Activated T-cell treated with anti-CD3 and anti-CD28 coated beads, Interleukin-2, amount 50 U/mL, for 72 hours (primary cell): ENCODE measurements at regions not wholly inside any gene's neighbourhood (a gene's known extent, or its start where the extent isn't known, plus 50 kb on each side); places are given as distances from the start of the nearest gene placed in this dataset.
"Not testable (repeated sequence)": the region's sequence is repeated elsewhere in the genome, so short reads cannot be mapped to it uniquely, and the experiment has no call there.

ENCODE experiments used
- ATAC-seq, 2 donors: fragments of 150-1000 bp; cut with Tn5 transposase; replicated peaks in 1 of 2; 2 replicates each; pipeline ENCODE4 v1.10.0; 2021; ENCODE audit warnings: moderate library complexity in 2 of 2, mild to moderate bottlenecking in 1 of 2
- DNase-seq, 2 donors: peaks; one replicate each; pipeline ENCODE4 v3.0.0; 2021 to 2022; ENCODE audit warnings: mixed read lengths in 1 of 2
- H3K27ac Mint-ChIP-seq: one replicate; pipeline ENCODE4 v1.8.0; 2022; ENCODE audit warnings: mild to moderate bottlenecking, moderate library complexity, mixed read lengths
- H3K27me3 Mint-ChIP-seq: one replicate; pipeline ENCODE4 v1.8.0; 2022; ENCODE audit warnings: low read depth, mixed read lengths
- H3K36me3 Mint-ChIP-seq, 2 donors: one replicate each; pipeline ENCODE4 v1.8.0; 2022; ENCODE audit warnings: mixed read lengths in 2 of 2, mild to moderate bottlenecking in 1 of 2; ENCODE audit not compliant: insufficient read depth in 2 of 2
- H3K4me1 Mint-ChIP-seq: one replicate; pipeline ENCODE4 v1.8.0; 2022; ENCODE audit warnings: low read depth, mixed read lengths
- H3K4me3 Mint-ChIP-seq, 2 donors: one replicate each; pipeline ENCODE4 v1.8.0; 2022; ENCODE audit warnings: mild to moderate bottlenecking in 2 of 2, mixed read lengths in 2 of 2, moderate library complexity in 2 of 2
- H3K9me3 Mint-ChIP-seq, 2 donors: one replicate each; pipeline ENCODE4 v1.8.0; 2022; ENCODE audit warnings: mixed read lengths in 2 of 2

DNA sequence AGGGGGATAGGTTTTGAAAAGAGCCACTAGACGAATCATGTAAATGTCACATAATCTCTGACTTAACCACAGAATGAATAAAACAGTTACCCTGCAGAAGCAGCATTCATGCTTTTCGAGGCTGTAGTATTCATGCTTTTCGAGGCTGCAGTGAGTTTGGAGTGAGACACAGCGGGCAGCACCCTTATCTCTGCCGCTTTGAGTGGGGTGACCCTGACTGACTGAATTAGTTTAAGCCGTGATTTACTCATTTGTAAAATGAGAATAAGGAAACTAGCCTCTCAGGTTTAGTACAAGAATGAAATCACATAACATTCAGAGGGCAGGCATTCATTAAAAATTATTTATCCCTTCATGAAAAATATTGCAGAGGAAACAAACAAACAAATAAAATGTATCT lies 92.8 kb upstream of the KMT2C start:
- H3K9me3 Mint-ChIP-seq, result no peaks in the 10 kb centered on the region
- H3K27ac Mint-ChIP-seq, result no peak overlapping the region
- H3K36me3 Mint-ChIP-seq, result peaks cover 0 to 3% of the 10 kb centered on the region in 2 donors
- ATAC-seq (no peak), DNase-seq (no peak)
- peaks cover under 1% of the 10 kb centered on the region for H3K27me3 Mint-ChIP-seq
- no peak overlapping the region for H3K4me3 Mint-ChIP-seq
- no peaks in the 10 kb centered on the region for H3K4me1 Mint-ChIP-seq

- Mint-ChIP-seq H3K27me3 (peaks cover 7% of the 10 kb centered on the region), H3K4me1 (no peaks in the 10 kb centered on the region), H3K9me3 (no peaks in the 10 kb centered on the region), H3K27ac (no peak overlapping the region), H3K4me3 (no peak overlapping the region), H3K36me3 (peaks cover 0 to 3% of the 10 kb centered on the region in 2 donors)
- no peak for DNase-seq
- ATAC-seq, result no peak
Measured at GRCh38 chr7:152527610-152528032, 91.8 kb upstream of the KMT2C start.

DNA sequence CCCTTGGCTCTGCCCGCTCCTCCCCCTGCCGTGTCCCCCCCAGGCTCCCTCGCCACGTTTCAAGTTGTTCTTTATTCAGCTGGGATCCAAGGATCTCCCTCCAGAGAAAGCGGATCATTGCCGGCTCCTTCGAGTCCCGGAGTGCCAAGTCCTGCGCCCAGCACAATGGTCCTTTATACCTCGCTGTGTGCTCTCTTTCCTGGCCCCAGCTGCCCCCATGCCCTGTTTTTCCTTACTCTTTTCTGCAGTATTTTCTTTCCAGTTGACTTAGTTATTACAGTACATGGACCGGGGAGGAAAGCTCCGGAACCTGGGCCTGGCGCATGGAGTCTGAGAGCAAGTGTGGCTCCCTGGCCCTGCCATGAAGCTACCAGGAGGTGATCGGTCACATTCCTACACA lies 88.1 kb upstream of the KMT2C start:
- Mint-ChIP-seq H3K9me3 (no peaks in the 10 kb centered on the region), H3K27ac (no peak overlapping the region), H3K4me3 (no peak overlapping the region), H3K4me1 (no peaks in the 10 kb centered on the region), H3K36me3 (peaks cover 3 to 6% of the 10 kb centered on the region in 2 donors), H3K27me3 (peaks cover 7% of the 10 kb centered on the region)
- no peak for ATAC-seq
- DNase-seq, result no peak

GRCh38 chr7:152522571-152523067 lies 86.8 kb upstream of the KMT2C start:
- H3K27ac Mint-ChIP-seq, result no peak overlapping the region
- H3K9me3 Mint-ChIP-seq, result no peaks in the 10 kb centered on the region
- no peak overlapping the region for H3K4me3 Mint-ChIP-seq

GRCh38 chr7:152521420-152522337 lies 85.9 kb upstream of the KMT2C start:
- H3K4me1 Mint-ChIP-seq, result no peaks in the 10 kb centered on the region
- H3K9me3 Mint-ChIP-seq, result no peaks in the 10 kb centered on the region
- no peak for DNase-seq
- peaks cover 3 to 6% of the 10 kb centered on the region in 2 donors for H3K36me3 Mint-ChIP-seq
- ATAC-seq, result no peak
- H3K27ac Mint-ChIP-seq, result no peak overlapping the region
- peaks cover 7% of the 10 kb centered on the region for H3K27me3 Mint-ChIP-seq
- no peak overlapping the region for H3K4me3 Mint-ChIP-seq

More at GRCh38 chr7:152522571-152523067, 86.8 kb upstream of the KMT2C start:
- Mint-ChIP-seq H3K36me3 (peaks cover 3 to 6% of the 10 kb centered on the region in 2 donors), H3K27me3 (peaks cover 7% of the 10 kb centered on the region), H3K4me1 (no peaks in the 10 kb centered on the region)
- DNase-seq (no peak), ATAC-seq (no peak)

DNA sequence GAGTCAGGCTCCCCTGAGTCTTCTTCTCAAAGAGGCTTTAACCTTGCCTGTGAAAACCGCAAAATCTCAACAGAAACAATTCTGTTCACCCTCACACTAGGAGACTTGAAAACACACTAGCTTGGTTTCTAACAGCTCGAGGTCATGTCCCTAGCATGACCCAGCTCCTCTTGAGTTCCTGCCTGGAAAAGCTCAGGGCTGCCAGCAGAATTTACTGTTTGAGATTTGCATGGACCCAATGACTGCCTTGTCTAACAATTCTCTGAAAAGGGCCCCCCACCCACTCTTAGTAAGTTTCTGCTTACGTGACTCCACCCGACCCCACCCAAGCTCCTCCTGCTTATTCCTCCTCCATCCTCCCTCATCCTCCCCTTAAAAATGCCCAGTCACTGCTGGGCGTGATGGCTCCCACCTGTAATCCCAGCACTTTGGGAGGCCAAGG lies 85.1 kb upstream of the KMT2C start:
- Mint-ChIP-seq H3K27me3 (peaks cover 7% of the 10 kb centered on the region), H3K27ac (no peak overlapping the region), H3K4me3 (no peak overlapping the region), H3K4me1 (no peaks in the 10 kb centered on the region), H3K36me3 (peaks cover 3 to 6% of the 10 kb centered on the region in 2 donors), H3K9me3 (no peaks in the 10 kb centered on the region)
- DNase-seq, result no peak
- ATAC-seq, result no peak

DNA sequence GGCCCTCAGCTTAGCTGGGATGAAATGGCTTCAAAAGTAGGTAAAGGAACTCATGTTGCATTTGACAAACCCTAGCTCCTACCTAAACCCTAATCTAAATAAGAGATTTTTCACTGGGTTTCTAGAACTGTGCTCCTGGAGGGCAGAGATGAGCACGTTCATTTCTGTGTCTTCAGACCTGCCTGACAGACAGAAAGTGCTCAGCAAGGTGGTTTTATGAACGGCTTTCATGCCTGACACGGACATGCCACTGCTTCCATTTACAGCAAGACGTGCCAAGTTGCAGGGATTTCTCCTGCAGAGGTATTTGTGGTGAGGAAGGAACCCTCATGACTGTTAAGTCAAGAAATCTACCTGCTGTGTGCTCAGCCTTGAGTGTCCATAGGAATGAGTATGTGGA lies 83.5 kb upstream of the KMT2C start:
- Mint-ChIP-seq H3K27ac (no peak overlapping the region), H3K9me3 (no peaks in the 10 kb centered on the region), H3K27me3 (peaks cover 7% of the 10 kb centered on the region), H3K4me3 (no peak overlapping the region), H3K36me3 (peaks cover 3 to 6% of the 10 kb centered on the region in 2 donors), H3K4me1 (no peaks in the 10 kb centered on the region)
- DNase-seq (no peak), ATAC-seq (no peak)

DNA sequence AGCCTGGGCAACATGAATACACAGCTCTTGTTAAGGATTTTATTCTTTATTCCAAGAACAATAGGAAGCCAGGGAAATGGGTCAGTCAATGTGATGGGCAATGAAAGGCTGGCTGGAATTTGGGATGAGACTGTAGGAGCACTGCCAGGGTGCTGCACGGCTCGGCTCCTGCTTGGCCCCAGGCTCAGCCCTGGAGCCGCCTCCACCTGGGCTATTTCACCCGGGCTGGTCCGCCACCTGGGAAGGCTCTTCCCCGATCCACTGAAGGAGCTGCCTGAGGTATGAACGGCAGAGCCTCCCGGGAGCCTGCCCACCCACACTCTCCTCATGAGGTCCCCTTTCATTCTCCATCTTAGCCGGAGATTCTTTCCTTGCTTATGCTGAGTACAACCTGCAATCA lies 80.4 kb upstream of the KMT2C start:
- H3K36me3 Mint-ChIP-seq, result peaks cover 3 to 6% of the 10 kb centered on the region in 2 donors
- ATAC-seq (no peak), DNase-seq (no peak)
- H3K27me3 Mint-ChIP-seq, result no peaks in the 10 kb centered on the region
- H3K4me1 Mint-ChIP-seq, result peaks cover 14% of the 10 kb centered on the region
- no peak overlapping the region for H3K27ac Mint-ChIP-seq
- H3K9me3 Mint-ChIP-seq, result no peaks in the 10 kb centered on the region
- no peak overlapping the region for H3K4me3 Mint-ChIP-seq

DNA sequence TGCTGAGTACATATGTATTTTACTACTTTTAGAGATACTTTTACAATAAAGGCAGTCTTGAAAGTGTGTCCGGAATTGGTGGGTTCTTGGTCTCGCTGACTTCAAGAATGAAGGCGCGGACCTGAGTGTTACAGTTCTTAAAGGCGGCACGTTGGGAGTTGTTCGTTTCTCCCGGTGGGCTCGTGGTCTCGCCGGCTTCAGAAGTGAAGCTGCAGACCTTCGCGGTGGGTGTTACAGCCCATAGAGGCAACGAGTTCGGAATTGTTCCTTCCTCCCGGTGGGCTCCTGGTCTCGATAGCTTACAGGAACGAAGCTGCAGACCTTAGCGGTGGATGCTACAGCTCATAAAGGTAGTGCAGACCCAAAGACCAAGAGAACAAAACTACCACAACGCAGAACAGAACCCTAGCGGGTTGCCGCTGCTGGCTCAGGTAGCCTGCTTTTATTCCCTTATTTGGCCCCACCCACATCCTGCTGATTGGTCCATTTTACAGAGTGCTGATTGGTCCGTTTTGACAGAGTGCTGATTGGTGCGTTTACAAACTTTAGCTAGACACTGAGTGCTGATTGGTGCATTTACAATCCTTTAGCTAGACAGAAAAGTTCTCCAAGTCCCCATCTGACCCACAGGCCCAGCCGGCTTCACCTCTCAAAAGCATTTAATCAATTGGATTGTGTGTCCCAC lies 79.6 kb upstream of the KMT2C start:
- H3K27ac Mint-ChIP-seq, H3K4me3 Mint-ChIP-seq, H3K36me3 Mint-ChIP-seq, H3K27me3 Mint-ChIP-seq, ATAC-seq, H3K9me3 Mint-ChIP-seq, DNase-seq: not testable (repeated sequence)
- peaks cover 14% of the 10 kb centered on the region for H3K4me1 Mint-ChIP-seq

GRCh38 chr7:152514771-152515105 lies 78.9 kb upstream of the KMT2C start:
- Mint-ChIP-seq H3K27me3 (no peaks in the 10 kb centered on the region), H3K4me3 (no peak overlapping the region), H3K4me1 (peaks cover 14% of the 10 kb centered on the region), H3K27ac (no peak overlapping the region), H3K9me3 (no peaks in the 10 kb centered on the region), H3K36me3 (peaks cover 3 to 4% of the 10 kb centered on the region in 2 donors)
- DNase-seq (no peak), ATAC-seq (no peak)

GRCh38 chr7:152513861-152514770 lies 78.3 kb upstream of the KMT2C start:
- peaks cover 14% of the 10 kb centered on the region for H3K4me1 Mint-ChIP-seq
- H3K4me3 Mint-ChIP-seq, result no peak overlapping the region
- H3K27ac Mint-ChIP-seq, result no peak overlapping the region
- H3K36me3 Mint-ChIP-seq, result no peaks in the 10 kb centered on the region
- no peaks in the 10 kb centered on the region for H3K9me3 Mint-ChIP-seq
- no peak for ATAC-seq
- no peak for DNase-seq
- no peaks in the 10 kb centered on the region for H3K27me3 Mint-ChIP-seq

- DNase-seq (peak in 1 of 2 donors; percentile 2), ATAC-seq (peak; percentile 32 to 66)
- Mint-ChIP-seq H3K9me3 (no peaks in the 10 kb centered on the region), H3K4me1 (peaks cover 14% of the 10 kb centered on the region), H3K36me3 (no peaks in the 10 kb centered on the region), H3K27ac (no peak overlapping the region), H3K4me3 (peak overlapping the region; percentile 62 to 79), H3K27me3 (no peaks in the 10 kb centered on the region)
Measured at GRCh38 chr7:152512706-152513105, 76.9 kb upstream of the KMT2C start.
